NCI-H1092 treated with DMSO at 0.1 percent for 48 hours (cell line): ENCODE measurements at regions not wholly inside any gene's neighbourhood (a gene's known extent, or its start where the extent isn't known, plus 50 kb on each side); places are given as distances from the start of the nearest gene placed in this dataset.

ENCODE experiments used
- DNase-seq: peaks from one replicate; lab custom pipeline; 2025; lab: John Stamatoyannopoulos, UW

DNA sequence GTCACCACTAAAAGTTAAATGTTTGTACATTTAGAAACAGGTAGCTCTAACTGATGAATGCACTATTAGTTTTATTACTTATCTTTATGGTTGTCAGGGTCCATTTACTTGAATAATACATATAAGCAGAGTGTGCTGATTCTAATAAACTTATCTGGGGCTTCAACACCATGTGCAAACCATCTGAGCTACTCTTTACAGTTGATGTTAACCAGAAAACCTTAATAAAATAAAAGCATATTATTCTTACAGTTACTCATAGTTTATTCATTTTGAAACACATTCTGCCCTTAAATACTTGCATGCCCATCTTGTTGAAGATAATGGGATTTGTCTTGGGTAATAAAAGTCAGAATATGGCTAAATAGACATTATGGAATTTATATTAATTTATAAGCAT is 1042.2 kb downstream of the EPHA7 start:
- no peak for DNase-seq

DNA sequence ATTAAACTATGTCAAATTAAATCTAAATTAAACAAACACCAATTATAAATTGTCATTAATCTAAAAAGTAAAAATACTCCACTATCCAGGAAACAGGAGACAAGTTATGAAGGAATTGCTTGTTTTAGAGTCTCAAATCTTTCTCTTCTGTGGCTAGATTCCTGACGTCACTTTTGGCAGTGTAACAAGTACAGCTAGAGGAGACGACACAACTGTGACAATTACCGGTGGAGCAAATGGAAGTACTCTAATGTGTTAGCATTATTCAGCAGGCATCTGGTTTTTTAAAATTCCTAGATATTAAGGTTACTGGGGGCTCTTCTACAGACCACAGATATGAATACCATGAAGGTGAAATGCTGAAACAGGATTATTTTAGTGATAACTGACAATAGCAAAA is 1042.7 kb downstream of the EPHA7 start:
- no peak for DNase-seq

DNA sequence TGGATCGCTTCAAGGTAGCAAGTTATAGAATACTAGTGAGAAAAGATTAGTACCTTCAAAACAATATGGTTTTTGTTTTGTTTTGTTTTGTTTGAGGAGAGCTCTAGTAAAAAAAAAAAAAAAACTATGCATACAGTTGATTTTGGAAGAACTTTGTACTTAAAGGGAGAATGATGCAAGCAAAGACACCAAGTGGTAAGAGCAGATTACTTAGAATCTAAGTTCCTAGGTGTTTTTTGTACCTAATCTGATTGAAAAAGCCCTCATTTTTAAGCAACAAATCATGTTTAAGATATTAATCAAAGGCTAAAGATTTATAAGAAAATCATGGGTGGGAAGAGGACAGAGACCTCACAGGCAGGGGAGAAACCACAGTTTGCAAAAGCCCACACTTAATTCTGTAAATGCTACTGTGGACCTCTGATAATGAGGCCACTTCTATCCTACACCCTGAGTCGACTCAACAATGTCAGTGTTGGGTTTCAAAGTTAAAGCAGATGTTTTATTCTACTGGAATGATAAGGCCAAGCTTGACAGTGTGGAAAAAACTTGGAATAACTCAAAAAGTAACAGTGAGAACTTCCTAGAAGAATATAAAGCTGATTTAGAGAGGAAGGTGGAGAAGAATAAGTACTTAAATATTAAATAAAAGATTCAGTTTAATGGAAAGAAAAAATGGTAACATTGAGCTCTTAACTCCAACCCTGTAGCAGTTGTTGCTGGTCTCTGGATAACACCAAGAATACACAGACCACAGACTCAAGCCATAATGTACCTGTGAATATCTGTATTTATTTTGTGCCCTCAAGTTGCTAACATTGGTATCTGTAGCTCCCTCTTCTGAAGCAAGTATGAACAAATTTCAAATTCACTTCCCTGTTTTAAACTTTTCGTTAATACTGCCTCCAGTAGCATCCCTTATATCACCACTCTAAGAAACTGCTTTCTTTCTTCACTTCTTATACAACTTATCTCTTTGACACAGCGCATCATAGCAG is 1047.8 kb downstream of the EPHA7 start:
- no peak for DNase-seq

DNA sequence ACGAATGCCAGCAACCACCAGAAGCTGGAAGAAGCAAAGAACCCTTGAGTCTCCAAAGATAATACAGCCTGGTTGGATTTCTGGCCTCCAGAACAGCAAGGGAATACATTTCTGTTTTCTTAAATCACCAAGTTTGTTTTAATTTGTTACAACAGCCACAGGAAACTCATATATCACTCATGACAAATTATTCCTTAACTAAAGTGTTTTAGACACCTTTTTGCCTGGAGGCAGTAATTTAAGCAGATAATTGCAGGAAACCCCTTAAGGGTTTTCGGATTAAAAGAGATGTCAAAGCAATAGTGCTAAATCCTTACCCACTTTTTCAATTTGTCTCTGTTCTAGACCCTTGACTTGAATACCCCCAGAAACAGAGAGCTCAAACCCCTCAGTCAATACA is 1050.0 kb downstream of the EPHA7 start:
- DNase-seq, result no peak

DNA sequence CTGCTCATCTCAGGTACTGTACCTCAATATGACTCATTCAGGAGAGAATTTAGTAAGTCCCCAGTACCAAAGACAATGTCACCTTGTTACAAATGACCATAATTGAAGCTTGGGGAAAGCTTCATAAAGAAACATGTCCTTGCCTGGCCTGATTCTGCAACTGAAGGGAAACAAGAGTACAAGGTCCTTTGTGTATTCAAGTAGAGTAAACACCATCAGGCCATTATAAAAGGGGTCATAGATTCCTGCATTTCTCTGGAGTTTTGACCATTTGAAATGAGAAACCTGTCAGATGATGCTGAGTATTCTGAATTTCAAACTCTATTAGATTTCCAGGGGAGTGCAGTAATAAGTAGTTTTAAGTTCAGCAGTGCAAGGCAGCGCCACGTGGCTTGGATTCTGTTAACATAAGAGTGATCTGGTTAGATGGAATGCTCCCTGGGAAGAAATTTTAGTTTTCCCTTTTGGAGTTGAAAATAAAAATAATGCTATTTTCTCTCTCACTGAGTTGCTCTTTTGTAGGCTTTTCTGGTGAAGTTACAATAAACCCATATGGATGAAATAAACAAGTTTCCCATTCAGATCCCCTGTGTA is 1054.3 kb downstream of the EPHA7 start:
- no peak for DNase-seq

DNA sequence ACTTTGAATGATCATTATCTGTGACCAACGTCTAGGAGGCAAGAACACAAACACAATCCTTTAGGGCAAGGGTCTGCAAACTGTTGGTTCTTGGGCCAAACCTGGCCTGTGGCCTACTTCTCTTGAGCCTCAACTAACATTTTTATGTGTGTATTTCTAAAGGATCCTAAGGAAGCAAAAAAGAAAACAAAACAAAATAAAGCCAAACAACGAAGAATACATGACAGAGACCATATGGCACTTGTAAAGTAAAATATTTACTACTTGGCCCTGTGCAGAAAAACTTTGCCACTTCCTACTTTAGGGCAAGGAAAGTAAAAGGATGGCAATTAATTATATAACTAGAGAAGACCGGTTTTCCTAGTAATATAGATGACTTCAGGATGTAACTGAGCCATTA is 1056.2 kb downstream of the EPHA7 start:
- no peak for DNase-seq

DNA sequence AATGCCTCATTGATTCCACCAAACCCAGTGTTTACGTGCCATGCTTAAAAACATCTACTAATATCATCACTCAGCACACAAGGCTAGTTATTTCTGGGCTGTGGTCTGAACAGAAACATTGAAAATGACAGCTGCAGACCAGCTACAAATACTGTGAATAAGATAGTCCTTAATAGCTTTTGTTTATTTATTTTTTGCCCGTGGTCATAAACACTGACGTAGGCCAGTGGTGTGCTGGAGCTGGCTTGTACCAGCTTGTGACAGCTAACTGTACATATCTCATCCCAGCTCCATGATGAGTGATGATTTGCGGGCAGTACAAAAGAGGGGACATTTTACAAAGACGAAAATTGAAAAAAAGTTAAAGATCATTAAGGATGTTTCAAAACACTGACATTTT is 1057.0 kb downstream of the EPHA7 start:
- no peak for DNase-seq

DNA sequence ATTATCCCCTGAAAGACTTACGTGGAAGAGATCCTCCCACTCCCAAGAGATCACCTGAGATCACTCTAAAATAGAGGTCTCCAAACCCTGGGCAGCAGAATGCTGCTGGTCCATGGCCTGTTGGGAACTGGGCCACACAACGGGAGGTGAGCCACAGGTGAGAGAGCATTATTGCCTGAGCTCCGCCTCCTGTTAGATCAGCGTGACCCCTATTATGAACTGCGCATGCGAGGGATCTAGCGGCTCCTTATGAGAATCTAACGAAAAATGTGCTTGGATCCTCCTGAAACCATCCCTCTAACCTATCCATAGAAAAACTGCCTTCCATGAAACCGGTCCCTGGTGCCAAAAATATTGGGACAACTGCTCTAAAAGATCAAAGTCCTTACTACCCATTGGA is 1057.4 kb downstream of the EPHA7 start:
- no peak for DNase-seq

DNA sequence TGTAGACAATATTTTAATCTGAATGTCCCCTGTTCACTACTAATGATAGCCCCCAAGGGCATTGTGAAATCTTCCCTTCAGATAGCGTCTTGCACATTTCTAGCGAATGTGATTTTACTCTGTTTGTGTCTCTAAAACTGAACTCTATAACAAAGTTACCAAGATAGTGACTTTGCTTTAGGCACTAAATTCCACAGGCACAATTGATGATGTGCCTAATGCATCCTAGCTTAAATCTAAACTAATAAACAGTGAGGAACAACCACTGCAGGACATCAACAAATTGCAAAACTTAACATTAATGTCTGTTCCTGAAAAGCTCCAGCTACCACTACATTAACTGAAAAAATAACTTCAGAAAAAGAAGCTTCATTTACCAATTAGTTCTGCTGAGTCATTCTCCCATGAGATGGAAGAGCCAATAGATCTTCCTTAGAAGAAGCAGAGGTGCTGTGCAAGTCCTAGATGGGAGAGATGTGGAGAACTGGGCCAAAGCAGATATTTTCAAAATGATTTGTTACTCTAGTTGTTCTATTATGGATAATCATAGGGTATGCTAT is 1065.0 kb downstream of the EPHA7 start:
- DNase-seq, result no peak

DNA sequence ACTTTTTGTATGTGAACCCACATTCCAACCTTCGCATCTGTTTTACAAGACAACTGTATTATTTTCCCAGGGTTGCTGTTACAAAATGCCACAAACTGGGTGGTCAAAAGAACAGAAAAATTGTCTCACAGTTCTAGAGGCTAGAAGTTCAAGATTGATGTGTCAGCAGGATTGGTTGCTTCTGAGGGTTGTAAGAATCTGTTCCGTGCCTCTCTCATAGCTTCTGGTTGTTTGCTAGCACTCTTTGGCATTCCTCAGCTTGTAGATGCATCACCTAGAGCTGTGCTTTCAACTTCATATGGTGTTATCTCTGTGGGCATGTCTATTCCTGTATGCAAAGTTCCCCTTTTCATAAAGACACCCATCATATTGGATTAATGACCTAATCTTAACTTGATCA is 1067.2 kb downstream of the EPHA7 start:
- no peak for DNase-seq

DNA sequence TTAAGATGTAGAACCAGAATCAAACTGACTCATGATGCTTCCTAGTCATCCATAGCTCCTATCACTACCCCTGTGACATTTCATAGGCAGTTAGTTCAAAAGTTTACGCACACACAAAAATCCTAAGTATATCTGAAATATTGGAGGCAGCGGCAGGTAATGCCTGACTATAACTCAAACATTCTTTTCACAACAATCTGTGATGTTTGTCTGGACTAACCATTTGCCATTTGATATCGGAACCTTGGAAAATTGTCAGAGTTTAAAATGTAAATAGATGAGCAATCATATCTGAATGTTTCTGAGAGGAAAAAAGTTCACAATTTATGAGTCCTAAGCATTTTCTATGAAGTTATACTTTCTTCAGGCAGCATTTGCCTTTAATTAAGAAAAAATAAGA is 1078.2 kb downstream of the EPHA7 start:
- no peak for DNase-seq

DNA sequence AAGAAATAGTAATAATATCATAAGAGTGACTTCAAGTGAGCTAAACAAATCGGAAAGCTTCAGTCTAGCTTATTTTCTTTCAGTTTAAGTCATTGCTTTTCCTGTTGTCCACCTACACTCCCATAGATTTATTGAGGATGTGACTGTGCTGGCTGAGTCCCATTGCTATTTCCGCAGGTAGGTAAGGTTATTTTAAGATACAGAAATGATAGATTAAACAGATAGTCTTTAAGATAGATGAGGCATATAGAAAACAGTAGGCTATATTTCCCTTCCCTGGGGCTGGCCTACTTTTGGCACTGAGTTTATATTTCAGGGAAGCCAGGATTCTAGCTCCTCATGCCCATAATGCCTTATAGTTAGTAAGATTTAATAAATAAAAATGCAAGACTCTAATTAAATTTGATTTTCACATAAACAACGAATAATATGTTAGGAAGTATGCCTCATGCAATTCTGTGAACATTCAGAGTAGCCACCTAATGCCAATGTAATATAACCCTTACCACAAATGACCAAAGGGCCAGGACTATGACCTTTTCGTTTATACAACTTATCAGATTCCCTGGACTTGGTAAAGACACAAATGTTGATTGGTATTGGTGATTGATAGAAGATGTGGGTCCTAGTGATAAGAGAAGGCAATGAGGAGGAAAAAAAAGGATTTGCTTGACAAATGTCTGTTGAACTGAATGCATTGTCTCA is 1079.3 kb downstream of the EPHA7 start:
- DNase-seq, result no peak

DNA sequence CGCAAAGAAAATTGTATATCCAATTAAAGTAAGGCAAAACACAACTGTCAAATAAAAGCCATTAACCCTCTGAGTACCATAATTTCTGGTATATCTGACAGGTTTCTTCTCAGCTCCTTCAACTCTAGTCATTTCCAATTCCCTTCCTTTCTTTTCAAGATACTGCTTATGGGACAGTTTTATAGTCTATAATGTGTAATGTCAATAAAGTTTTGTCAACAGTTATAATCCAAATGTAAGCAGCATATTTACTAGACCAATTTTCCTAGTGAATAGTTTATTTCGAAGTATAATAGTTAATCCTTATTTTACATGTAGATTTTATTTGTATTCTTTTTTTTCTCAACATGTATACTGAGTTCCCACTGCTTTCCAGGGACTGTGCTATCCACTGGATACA is 1081.8 kb downstream of the EPHA7 start:
- no peak for DNase-seq

DNA sequence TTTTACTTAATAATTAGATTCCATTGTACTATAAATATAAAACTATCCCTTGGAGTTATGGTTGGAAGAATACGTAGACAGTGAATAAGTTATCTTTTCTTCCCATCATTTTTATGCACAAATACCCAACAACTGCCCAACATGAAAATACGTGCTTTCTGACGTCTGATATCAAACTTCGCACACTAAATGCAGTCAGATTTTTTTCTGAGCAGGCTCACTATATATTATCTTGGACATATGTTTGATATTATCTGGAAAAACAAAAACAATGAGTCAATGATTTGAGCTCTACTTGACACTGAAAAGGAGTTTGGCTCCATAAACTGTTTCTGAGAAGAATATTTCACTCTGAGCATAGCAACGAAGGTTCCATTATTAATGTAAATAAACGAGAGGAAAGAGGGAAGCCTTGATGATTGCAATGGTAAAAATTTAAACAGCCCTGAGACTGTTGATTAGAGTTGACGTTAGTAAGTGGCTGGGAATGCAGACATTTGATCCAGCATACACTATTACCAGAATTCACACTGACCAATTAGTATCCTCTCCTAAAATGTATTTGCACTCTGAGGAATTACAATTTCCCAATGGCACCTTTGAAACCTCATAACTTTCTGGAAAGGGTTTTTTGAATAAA is 1090.0 kb downstream of the EPHA7 start:
- DNase-seq, result no peak

DNA sequence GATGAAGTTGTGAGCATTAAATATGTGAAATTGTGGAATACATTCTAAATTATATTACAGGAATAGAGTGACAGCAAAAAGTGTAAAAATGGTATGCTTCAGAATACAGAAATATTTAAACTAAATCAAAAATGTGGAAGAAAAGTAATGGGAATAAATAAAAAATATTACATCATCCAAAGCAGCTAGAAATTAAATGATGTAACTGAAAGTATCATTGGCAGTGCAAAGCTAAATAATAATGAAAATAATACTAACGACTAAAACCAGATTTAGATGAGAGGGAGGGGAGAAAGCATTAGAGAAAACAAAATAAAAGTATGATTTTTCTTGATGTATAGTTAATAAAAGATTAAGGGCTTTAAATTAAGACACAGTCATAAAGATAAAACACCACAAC is 1104.0 kb downstream of the EPHA7 start:
- no peak for DNase-seq

DNA sequence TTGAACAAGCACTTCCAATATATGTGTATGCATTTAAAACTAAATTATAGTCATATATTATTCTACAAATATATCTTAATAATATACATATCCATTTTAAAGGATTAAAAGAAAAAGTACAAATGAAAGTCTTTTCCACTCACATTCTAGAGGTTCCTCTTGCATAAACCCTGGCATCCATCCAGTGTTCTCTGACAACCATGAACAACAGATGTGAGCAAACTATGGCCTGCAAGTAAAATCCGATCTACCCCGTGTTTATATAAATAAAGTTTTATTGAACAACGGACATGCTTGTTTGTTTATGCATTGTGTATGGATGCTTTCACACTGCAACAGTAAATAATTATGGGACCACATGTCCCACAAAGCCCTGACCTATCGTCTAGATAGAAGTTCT is 1122.3 kb downstream of the EPHA7 start:
- no peak for DNase-seq

DNA sequence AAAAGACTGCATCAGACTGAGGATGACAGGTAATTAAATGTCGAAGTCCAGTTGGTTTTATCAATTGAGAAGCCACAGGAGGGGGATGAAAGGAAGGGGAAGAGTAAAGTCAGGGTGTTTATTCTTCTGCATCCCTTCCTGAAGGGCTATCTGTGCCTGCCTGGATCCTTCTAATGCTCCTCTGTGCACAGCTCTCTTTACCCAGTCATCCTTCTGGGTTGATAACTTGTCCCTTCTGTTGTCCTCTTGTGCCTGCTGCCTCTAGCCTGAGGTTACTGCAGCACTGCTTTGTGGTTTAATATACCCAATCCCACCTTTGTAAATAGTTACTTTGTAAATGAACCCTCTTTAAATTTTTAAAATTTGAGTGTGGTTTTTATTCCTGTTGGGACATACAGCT is 1127.3 kb downstream of the EPHA7 start:
- DNase-seq, result no peak

DNA sequence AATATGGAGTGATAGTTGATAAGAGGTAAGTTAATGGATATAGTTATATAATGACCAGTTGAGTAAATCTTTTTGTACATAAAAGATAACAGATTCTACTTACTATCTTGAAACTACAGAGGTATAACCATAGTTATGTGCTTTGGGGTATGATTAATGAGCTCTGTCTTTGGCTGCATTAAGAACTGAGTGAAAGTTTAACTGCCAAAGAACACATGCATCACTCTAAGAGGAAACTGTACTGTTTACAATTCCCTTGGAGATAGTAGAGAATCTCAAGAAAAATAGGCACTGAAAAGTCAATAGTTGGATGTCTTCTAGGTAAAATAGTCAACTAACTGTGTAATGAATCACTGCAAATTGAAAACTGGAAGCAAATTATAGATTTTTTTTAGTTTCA is 1129.5 kb downstream of the EPHA7 start:
- no peak for DNase-seq

DNA sequence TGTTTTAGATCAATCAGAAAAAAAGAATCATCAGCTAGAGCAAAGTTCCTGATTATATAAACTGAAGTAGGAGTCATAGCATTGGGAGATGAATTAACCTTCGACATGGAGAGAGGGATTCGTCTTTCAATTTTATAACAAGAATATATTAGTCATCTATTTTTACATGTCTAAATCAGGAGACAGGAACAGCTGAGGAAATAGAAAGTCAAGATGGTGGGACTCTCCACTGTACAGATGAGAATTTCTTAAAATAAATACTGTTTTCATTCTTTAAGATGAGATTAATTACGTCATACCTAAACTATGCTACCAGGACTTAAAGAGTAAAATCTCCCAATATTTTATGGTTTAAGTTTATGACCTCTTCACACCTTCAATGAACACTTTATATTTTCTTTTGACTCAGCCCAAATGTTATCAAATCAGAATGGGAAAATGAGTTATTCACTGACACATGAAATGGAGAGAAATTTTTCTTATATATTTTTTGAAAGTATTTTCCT is 1137.7 kb downstream of the EPHA7 start:
- no peak for DNase-seq

DNA sequence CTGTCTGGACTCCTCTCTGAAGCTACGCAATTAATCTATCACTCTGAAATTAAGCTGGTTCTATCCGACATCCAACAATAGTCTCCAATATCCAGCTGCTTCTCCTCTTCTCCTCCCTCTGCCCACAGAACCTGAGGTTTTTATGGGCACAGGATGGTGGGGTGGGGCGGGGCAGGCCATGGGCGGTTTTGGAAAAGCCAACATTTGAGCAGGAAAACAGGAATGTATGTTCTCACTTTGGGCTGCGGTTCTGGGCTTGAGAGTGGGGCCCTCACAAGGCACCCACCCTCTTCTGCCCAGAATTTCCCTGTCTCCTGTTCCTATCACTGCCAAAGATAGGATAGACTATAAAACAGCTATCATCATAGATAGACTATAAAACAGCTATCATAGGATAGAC is 1144.2 kb downstream of the EPHA7 start:
- DNase-seq, result no peak

DNA sequence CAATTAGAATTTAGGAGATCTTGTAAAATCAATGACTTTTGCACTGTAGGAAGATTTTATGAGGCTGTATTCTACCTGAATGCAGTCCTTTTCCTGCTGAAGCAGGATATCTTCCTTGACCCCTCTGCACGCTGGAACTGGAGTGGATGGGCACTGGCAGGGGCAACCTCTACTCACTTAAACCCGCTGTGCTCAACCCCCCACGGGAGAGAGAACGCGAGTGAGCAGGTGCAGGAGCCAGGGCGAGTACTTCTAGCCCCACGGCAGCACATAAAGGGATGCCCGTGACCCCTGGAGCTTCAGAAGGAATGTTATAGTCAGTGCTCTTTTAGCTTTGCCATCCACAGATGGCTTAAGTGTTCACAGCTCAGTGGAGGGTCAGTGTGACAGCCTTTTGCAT is 1144.8 kb downstream of the EPHA7 start:
- no peak for DNase-seq

DNA sequence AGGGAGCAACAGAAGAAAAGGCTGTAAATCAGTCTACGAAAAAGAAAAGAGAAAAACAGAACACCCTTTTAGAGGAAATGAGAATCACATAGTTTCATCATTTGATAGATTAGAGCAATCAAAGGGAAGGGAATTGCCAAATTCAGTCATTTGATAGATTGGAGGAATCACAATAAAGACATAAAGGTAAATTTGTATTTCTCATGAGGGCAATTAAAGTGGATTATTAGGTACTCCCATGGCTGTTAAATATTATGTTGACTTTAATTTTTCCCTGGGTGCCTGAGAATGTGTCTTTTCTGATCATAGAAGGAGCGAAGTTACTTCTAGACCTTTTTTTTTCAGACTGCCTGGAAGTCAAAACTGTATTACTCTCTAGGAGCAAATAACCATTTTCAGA is 1145.7 kb downstream of the EPHA7 start:
- DNase-seq, result no peak
